Fibroblast of pulmonary artery (primary cell): ENCODE measurements at regions not wholly inside any gene's neighbourhood (a gene's known extent, or its start where the extent isn't known, plus 50 kb on each side); places are given as distances from the start of the nearest gene placed in this dataset.

Source experiments
- DNase-seq: peaks from one replicate; pipeline ENCODE4 v3.0.0-alpha.2; 2010; ENCODE audit warnings: low read depth
- H3K4me3 ChIP-seq: replicated peaks from 2 replicates; pipeline ENCODE4 v1.5.1; 2011; ENCODE audit warnings: low read depth, mild to moderate bottlenecking, control low read depth, low read length, moderate library complexity
- CTCF ChIP-seq: IDR thresholded peaks from 2 replicates; pipeline ENCODE4 v1.5.1; 2011; ENCODE audit warnings: mild to moderate bottlenecking, control low read depth, low read length, inconsistent platforms; ENCODE audit errors: missing control alignments

- H3K4me3 ChIP-seq, result no peak overlapping the region
- DNase-seq, result no peak
- TF ChIP-seq CTCF, result no peak
These were observed 98.1 kb upstream of the SPOPL start for GRCh38 chr2:138403431-138403927.

DNA sequence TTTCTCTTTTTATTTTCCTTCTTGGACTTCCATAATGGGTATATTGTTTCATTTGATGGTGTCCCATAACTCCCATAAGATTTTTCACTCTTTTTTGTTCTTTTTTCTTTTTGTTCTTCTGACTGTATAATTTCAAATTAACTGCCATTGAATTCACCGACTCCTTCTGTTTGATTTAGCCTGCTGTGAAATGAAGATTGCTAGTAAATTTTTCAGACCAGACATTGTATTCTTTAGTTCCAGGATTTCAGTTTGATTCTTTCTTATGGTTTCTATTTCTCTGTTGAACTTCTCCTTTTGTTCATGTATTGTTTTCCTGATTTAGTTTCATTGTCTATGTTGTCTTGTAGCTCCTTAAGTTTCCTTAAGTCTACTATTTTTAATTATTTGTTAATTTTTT is 87.6 kb upstream of the SPOPL start:
- TF ChIP-seq CTCF, result no peak

DNA sequence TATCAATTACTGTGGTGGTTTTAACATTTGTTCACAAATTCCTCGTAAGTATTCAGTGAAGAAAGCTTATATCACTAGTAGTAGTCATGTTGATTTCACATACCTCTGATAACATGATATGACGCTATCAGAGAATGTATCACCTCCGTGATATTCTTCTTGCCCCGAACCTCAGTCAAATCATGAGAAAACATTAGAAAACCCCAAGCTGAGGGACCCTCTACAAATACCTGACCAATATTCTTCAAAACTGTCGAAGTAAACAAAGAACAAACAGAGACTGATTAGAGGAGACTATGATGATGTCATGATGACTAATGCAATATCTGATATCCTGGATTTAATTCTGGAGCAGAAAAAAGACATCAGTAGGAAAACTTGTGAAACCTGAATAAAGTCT is 85.6 kb upstream of the SPOPL start:
- no peak overlapping the region for H3K4me3 ChIP-seq
- TF ChIP-seq CTCF, result no peak
- peak; percentile 31 for DNase-seq

More for the DNA sequence above, 87.6 kb upstream of the SPOPL start:
- DNase-seq, result no peak
- no peak overlapping the region for H3K4me3 ChIP-seq

GRCh38 chr2:138418453-138418852 is 83.1 kb upstream of the SPOPL start:
- no peak for TF ChIP-seq CTCF
- no peak for DNase-seq
- no peak overlapping the region for H3K4me3 ChIP-seq

GRCh38 chr2:138421315-138421970 is 80.1 kb upstream of the SPOPL start:
- TF ChIP-seq CTCF, result no peak
- no peak overlapping the region for H3K4me3 ChIP-seq
- peak; percentile 29 for DNase-seq

DNA sequence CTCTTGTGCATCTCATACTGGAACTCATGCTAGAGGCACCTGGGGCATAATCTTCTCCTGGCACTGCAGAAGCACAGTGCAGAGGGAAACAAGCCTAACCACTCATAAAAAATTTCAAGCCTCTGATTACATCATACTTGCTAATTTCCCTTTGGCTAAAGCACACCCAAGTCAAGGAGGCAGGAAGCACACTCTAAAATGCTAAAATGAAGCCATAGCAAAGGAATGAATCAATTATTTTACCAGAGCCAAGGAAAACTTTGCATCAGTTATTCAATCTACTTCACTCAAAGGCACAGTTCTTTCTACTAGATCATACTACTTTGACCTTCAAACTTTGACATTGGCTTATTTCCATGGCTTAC is 79.6 kb upstream of the SPOPL start:
- TF ChIP-seq CTCF, result no peak
- no peak overlapping the region for H3K4me3 ChIP-seq
- peak; percentile 70 for DNase-seq

- TF ChIP-seq CTCF, result no peak
- no peak for DNase-seq
- no peak overlapping the region for H3K4me3 ChIP-seq
These were observed 78.4 kb upstream of the SPOPL start for GRCh38 chr2:138423198-138423597.
